ENCODE measurements at regions not wholly inside any gene's neighbourhood (a gene's known extent, or its start where the extent isn't known, plus 50 kb on each side); places are given as distances from the start of the nearest gene placed in this dataset.

DNA sequence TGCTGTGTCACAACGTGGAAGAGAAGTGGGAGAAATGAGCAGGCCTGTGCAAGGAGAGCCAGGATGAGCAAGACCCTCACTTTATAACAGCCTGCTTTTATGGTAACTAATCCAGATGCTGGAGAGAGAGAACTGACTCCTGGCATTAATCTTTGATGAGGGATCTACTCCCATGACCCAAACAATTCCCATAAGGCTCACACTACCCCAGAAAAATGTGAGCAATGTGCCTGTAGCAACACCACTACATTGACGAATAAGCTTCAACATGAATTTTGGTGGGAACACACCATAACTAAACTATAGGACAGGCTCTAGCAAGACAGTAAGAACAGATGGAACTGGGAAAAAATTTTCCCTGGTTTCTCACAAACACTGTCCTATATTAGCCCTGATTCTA is 173.6 kb upstream of the PRSS58 start:
- POLR2A ChIA-PET = no interaction called here
- CTCF ChIA-PET = interaction anchor here (1.3 kb wide), 1 partner anchor 85 kb away, joined by 4 read pairs; no protein-coding TSS in a partner anchor
- TF ChIP-seq, protein P1, sequence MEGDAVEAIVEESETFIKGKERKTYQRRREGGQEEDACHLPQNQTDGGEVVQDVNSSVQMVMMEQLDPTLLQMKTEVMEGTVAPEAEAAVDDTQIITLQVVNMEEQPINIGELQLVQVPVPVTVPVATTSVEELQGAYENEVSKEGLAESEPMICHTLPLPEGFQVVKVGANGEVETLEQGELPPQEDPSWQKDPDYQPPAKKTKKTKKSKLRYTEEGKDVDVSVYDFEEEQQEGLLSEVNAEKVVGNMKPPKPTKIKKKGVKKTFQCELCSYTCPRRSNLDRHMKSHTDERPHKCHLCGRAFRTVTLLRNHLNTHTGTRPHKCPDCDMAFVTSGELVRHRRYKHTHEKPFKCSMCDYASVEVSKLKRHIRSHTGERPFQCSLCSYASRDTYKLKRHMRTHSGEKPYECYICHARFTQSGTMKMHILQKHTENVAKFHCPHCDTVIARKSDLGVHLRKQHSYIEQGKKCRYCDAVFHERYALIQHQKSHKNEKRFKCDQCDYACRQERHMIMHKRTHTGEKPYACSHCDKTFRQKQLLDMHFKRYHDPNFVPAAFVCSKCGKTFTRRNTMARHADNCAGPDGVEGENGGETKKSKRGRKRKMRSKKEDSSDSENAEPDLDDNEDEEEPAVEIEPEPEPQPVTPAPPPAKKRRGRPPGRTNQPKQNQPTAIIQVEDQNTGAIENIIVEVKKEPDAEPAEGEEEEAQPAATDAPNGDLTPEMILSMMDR (IDR thresholded peaks at IDR 0.05; ENCODE audit: control extremely low read depth, extremely low read depth, low read depth, missing control alignments) = no peak
- no peak for DNase-seq (ENCODE audit: extremely low spot score)

DNA sequence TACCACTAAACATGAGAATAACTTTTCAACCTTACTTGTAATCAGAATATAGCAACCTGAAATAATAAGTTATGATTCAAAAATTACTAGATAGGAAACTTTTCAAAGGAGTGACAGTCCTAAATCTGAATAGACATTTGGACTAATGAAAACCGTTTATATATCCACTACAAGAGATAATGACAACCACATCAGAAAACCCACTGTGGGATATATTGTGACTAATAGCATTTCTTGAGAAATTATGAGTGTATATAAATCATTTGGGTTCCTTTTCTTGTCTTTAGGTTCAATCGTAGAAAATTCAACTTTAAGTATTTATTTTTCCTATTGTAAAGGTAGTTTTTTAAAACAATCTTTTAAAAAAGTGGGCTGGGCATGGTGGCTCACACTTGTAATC is 170.2 kb upstream of the PRSS58 start:
- DNase-seq (ENCODE audit: extremely low spot score) = no peak
- ChIA-PET POLR2A (no interaction called here), CTCF (no interaction called here)
- TF ChIP-seq, protein P1 (IDR thresholded peaks at IDR 0.05; ENCODE audit: control extremely low read depth, extremely low read depth, low read depth, missing control alignments) = no peak

DNA sequence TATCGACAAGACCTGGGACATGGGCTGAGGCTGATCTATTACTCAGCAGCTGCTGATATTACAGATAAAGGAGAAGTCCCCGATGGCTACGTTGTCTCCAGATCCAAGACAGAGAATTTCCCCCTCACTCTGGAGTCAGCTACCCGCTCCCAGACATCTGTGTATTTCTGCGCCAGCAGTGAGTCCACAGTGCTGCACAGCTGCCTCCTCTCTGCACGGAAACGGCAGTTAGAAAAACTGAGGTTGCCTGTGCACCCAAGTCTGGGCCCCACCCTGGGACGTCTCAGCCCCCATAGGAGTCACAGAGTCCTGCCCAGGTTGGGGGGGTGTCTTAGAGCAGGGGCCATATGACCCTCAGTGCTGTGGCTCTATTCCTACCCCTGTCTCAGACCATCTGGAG is 167.4 kb upstream of the PRSS58 start:
- TF ChIP-seq, protein P1 (IDR thresholded peaks at IDR 0.05; ENCODE audit: control extremely low read depth, extremely low read depth, low read depth, missing control alignments) = no peak
- POLR2A ChIA-PET = no interaction called here

DNA sequence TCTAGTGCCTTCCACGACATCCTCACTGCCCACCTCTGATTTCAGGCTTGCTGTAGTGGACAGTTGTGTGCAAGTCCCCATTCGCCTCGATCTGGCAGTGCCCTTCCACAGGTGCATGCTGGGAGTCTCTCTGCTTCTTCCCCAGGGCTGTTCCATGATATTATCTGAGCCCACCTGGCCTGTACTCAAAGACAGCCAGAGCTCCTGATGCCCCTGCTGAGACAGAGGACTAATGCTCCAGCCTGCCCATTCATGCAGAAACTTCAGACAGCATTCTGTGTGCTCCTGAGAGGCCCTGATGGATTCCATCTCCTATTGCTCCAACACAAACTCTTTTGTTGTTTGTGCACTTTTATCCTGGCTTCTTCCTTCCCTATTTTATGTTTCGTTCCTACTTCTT is 164.8 kb upstream of the PRSS58 start:
- CTCF ChIA-PET = interaction anchor here (0.6 to 3.7 kb wide), 6 partner anchors 9 to 93 kb away, joined by 3 to 11 read pairs (median 6); no protein-coding TSS in a partner anchor
- TF ChIP-seq, protein P1 (IDR thresholded peaks at IDR 0.05; ENCODE audit: control extremely low read depth, extremely low read depth, low read depth, missing control alignments) = no peak
- POLR2A ChIA-PET = no interaction called here

More for the DNA sequence above, 167.4 kb upstream of the PRSS58 start:
- CTCF ChIA-PET = interaction anchor here (1.0 to 3.7 kb wide), 3 partner anchors 20 to 53 kb away, joined by 4 to 11 read pairs (median 5); no protein-coding TSS in a partner anchor
- DNase-seq (ENCODE audit: extremely low spot score) = no peak

DNA sequence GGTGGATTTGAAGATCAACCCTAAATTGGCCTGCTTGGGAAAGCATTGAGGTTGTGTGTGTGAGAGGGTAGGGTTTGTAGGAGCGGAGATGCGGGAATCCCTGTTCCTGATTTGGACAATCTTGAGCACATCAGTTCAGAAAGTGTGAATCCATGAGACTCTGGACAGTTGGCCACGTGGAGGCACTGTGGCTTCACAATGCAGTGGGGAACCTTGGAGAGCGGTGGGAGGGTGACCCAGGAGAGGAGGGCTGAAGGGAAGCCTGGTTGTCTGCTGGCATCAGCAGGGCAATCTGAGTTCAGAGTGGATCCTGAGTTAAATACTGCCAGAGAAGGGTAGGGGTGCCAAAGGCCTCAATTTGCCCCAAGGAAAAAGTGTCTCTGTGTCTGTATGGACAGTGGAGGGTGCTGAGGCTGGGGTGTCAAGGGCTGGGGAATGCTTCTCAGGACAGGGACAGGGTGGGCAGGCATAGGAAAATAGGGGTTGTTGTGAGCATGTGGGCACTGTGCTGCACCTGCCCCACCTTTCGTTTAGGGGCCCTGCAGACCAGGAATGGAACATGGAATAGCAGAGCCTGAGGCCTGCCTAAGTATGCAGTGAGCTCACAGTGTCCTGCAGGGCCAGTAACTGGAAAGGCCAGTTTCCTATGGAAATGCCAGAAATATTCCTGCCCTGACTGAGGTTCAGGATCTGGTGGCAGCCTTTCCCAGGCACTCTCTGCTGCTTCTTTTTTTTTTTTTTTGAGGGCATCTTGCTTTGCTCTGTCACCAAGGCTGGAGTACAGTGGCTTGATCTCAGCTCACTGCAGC is 162.9 kb upstream of the PRSS58 start:
- POLR2A ChIA-PET = no interaction called here
- CTCF ChIA-PET = interaction anchor here (1.0 kb wide), 1 partner anchor 12 kb away, joined by 3 read pairs; no protein-coding TSS in a partner anchor
- TF ChIP-seq, protein P1 (IDR thresholded peaks at IDR 0.05; ENCODE audit: control extremely low read depth, extremely low read depth, low read depth, missing control alignments) = peak; percentile 37
- no peak for DNase-seq (ENCODE audit: extremely low spot score)

More for the DNA sequence above, 164.8 kb upstream of the PRSS58 start:
- no peak for DNase-seq (ENCODE audit: extremely low spot score)

DNA sequence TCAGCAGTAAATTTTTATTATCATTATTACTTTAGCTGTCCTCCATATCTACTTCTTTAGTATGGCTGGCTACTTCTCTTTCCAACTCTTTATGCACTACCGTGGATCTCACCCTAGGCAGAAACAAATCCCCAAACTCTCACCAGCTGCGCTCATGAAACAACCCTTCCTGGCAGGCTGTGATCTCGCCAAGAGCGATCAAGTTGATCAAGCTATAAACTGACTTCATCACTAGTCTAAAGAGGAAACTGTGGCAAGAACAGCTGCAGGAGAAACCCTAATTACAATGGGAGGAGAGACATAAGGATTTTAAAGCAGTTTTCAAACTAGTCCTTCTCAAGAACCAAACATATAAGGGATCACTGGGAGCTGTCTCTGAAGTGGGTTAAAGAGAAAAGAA is 160.5 kb upstream of the PRSS58 start:
- TF ChIP-seq, protein P1 (IDR thresholded peaks at IDR 0.05; ENCODE audit: control extremely low read depth, extremely low read depth, low read depth, missing control alignments) = no peak
- ChIA-PET POLR2A (no interaction called here), CTCF (interaction anchor here (1.9 to 2.1 kb wide), 2 partner anchors 11 to 116 kb away, joined by 5 read pairs; no protein-coding TSS in a partner anchor)
- no peak for DNase-seq (ENCODE audit: extremely low spot score)
